IPS-11a (cell line): ENCODE measurements at regions not wholly inside any gene's neighbourhood (a gene's known extent, or its start where the extent isn't known, plus 50 kb on each side); places are given as distances from the start of the nearest gene placed in this dataset.
"Not testable (repeated sequence)": the region's sequence is repeated elsewhere in the genome, so short reads cannot be mapped to it uniquely, and the experiment has no call there.

Experiments used
- H3K4me3 ChIP-seq: one replicate; pipeline ENCODE4 v1.5.1; 2013; ENCODE audit warnings: low read depth, low read length, control low read depth

GRCh38 chr4:173652283-173652931, 122.4 kb upstream of the HAND2 start:
- no peak overlapping the region for H3K4me3 ChIP-seq

DNA sequence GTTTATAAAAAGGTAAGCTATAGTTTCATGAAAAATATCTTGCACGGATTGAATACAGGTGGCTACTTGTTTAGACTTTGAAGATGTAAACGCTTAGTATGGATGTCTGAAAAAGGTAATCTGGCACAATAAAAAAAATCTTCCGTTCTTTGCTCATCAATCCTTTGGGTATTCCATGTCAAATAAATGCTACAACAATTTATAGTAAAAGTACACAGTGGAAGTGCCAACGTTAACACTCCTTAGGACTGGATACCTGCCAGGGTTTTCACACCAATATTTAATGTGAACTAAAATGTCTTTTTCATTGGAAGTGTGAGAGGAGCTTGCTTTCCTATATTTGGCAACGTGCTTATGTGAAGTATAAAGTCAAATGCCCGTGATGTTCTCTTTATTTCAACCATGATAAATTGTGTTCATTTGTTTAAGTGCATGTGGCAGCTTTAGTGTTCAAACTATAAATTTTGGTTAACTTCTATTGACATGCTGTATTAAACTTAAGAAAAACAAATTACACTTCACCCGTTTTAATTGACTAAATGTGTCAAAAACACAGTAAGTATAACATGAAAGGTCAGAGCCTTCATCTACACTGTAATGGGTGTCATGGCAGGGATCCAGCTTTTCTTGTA, 121.7 kb upstream of the HAND2 start:
- H3K4me3 ChIP-seq: no peak overlapping the region

DNA sequence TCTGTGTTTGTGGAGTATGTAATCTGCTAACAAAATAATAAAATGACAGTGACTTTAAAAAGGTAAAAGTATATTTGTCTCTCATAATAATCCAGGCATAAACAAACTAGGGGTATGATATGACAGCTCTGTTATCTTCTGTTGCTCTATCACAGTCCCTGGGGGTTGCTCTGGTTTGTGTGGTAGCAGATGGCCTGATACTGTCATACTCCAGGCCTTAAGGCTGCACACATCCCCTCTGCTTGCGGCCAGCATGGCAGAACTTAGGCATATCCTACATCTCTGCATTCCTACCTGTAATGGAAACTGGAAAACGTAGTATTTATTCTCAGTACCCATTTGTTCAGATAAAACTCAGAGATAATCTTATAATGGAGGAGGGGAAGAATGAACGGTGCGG, 117.9 kb upstream of the HAND2 start:
- H3K4me3 ChIP-seq: no peak overlapping the region

- no peak overlapping the region for H3K4me3 ChIP-seq
Measured at GRCh38 chr4:173642509-173642908, 112.5 kb upstream of the HAND2 start.

DNA sequence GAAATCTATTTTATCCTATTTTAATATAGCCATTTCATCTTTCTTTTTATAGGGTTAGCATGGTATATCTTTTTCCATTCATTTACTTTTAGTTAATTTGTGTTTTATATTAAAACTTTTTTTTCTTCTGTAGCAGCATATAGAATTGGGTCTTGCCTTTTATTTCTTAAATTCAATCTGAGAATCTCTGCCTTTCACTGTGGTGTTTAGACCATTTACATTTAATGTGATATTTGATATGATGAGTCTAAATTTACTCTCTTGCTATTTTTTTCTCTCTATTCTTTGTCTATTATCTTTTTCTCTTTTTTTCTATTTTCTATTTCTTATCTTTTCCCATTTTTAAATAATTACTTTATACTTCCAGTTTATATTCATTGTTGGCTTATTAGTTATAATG, 105.4 kb upstream of the HAND2 start:
- H3K4me3 ChIP-seq: no peak overlapping the region

GRCh38 chr4:173626277-173626676, 96.2 kb upstream of the HAND2 start:
- H3K4me3 ChIP-seq: no peak overlapping the region

DNA sequence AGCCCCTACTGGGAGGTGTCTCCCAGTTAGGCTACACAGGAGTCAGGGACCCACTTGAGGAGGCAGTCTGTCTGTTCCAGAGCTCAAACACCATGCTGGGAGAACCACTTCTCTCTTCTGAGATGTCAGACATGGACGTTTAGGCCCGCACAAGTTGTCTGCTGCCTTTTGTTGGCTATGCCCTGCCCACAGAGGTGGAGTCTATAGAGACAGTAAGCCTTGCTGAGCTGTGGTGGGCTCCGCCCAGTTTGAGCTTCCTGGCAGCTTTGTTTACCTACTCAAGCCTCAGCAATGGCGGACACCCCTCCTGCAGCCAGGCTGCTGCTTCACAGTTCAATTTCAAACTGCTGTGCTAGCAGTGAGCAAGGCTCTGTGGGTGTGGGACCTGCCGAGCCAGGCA, 88.6 kb upstream of the HAND2 start:
- H3K4me3 ChIP-seq: not testable (repeated sequence)

DNA sequence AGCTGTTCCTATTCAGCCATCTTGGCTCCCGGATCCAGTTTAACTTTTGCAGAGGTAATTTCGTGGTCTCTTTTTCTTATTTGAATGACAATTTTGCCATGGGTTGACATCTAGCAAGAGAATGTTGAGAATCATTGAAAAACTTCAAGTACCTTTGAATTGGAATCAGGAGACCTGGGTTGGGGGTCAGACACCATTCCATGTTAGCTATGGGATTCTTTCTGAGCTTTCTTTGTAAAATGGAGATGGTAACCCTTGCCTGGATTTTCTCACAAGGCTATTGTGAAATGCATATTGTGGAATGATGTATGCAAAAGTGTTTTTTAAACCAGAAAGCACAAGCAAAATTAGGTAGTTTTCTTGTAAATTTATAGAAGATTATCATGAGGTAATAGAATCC, 79.1 kb upstream of the HAND2 start:
- peak overlapping the region; percentile 30 for H3K4me3 ChIP-seq

DNA sequence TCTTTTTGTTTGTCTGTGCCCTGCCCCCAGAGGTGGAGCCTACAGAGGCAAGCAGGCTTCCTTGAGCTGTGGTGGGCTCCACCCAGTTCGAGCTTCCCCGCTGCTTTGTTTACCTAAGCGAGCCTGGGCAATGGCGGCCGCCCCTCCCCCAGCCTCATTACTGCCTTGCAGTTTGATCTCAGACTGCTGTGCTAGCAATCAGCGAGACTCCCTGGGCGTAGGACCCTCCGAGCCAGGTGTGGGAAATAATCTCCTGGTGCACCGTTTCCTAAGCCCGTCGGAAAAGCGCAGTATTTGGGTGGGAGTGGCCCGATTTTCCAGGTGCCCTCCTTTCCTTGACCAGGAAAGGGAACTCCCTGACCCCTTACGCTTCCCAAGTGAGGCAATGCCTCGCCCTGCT, 78.6 kb upstream of the HAND2 start:
- H3K4me3 ChIP-seq: peak overlapping the region; percentile 30

- H3K4me3 ChIP-seq: no peak overlapping the region
Measured at GRCh38 chr4:173591760-173592159, 61.7 kb upstream of the HAND2 start.

- no peak overlapping the region for H3K4me3 ChIP-seq
Measured at GRCh38 chr4:173590697-173591096, 60.7 kb upstream of the HAND2 start.

GRCh38 chr4:173585876-173586572, 56.0 kb upstream of the HAND2 start:
- no peak overlapping the region for H3K4me3 ChIP-seq

DNA sequence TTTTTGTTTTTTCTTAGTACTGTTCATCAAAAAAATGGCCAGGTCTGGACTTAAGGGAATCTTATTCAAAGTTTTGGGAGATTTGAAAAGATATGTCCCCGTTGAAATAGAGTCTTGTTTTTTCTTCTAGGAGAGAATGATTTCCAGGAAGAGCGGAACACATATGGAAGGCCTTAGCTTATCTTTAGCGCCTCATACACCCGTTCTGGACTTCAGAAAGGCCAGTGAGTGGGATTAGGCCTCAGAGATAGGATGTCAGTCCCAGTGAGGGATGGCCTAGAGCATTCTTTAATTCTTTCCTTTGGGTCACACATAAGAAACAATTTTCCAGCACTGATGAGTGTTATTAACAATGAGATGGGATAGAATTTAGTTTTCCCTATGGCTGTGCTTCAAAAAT, 54.5 kb upstream of the HAND2 start:
- no peak overlapping the region for H3K4me3 ChIP-seq
